ENCODE measurements at regions not wholly inside any gene's neighbourhood (a gene's known extent, or its start where the extent isn't known, plus 50 kb on each side); places are given as distances from the start of the nearest gene placed in this dataset.

GRCh38 chr4:135186002-135186401, 984.4 kb upstream of the PABPC4L start:
- Histone ChIP-seq H3K36me3 (ENCODE audit: control insufficient read depth, insufficient read depth, low read length) (no peaks in the 10 kb centered on the region), H3K4me3 (ENCODE audit: low read depth, low read length) (no peak overlapping the region), H3K27me3 (ENCODE audit: control insufficient read depth, insufficient read depth, low read length) (no peaks in the 10 kb centered on the region)
- no peak for TF ChIP-seq CTCF (IDR thresholded peaks at IDR 0.05; ENCODE audit: insufficient read depth, low read length, poor library complexity, severe bottlenecking)
- DNase-seq (ENCODE audit: low read depth), result no peak

- TF ChIP-seq CTCF (IDR thresholded peaks at IDR 0.05; ENCODE audit: insufficient read depth, low read length, poor library complexity, severe bottlenecking), result no peak
- Histone ChIP-seq H3K4me3 (ENCODE audit: low read depth, low read length) (no peak overlapping the region), H3K36me3 (ENCODE audit: control insufficient read depth, insufficient read depth, low read length) (no peaks in the 10 kb centered on the region), H3K27me3 (ENCODE audit: control insufficient read depth, insufficient read depth, low read length) (no peaks in the 10 kb centered on the region)
- no peak for DNase-seq (ENCODE audit: low read depth)
These were observed 983.7 kb upstream of the PABPC4L start for GRCh38 chr4:135185256-135185655.

GRCh38 chr4:135184715-135185114, 983.1 kb upstream of the PABPC4L start:
- no peaks in the 10 kb centered on the region for H3K36me3 ChIP-seq (ENCODE audit: control insufficient read depth, insufficient read depth, low read length)
- TF ChIP-seq CTCF (IDR thresholded peaks at IDR 0.05; ENCODE audit: insufficient read depth, low read length, poor library complexity, severe bottlenecking), result no peak
- no peak overlapping the region for H3K4me3 ChIP-seq (ENCODE audit: low read depth, low read length)
- H3K27me3 ChIP-seq (ENCODE audit: control insufficient read depth, insufficient read depth, low read length), result no peaks in the 10 kb centered on the region
- DNase-seq (ENCODE audit: low read depth), result no peak

DNA sequence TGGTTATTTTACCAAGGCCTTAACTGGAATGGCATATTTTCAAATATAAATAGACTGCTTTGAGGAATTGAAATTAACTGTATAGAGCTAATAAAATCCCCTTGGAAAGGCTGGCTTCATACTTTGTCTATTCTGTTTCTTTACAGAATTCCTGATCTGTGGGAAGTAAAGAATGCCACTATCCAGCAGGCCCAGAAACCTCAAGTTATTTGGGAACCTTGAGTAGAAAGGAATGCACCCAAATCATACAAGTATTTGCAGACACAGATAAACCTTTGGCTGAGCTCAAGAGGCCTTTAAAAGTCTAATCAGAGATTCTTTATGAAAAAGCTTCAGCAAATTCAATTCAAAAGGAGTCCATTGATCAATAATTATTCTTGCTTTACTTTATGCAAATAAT, 975.7 kb upstream of the PABPC4L start:
- DNase-seq (ENCODE audit: low read depth), result no peak
- no peaks in the 10 kb centered on the region for H3K36me3 ChIP-seq (ENCODE audit: control insufficient read depth, insufficient read depth, low read length)

GRCh38 chr4:135166661-135167060, 965.1 kb upstream of the PABPC4L start:
- Histone ChIP-seq H3K36me3 (ENCODE audit: control insufficient read depth, insufficient read depth, low read length) (no peaks in the 10 kb centered on the region), H3K4me3 (ENCODE audit: low read depth, low read length) (no peak overlapping the region), H3K27me3 (ENCODE audit: control insufficient read depth, insufficient read depth, low read length) (no peaks in the 10 kb centered on the region)
- TF ChIP-seq CTCF (IDR thresholded peaks at IDR 0.05; ENCODE audit: insufficient read depth, low read length, poor library complexity, severe bottlenecking), result no peak
- no peak for DNase-seq (ENCODE audit: low read depth)

More for the DNA sequence above, 975.7 kb upstream of the PABPC4L start:
- Histone ChIP-seq H3K4me3 (ENCODE audit: low read depth, low read length) (no peak overlapping the region), H3K27me3 (ENCODE audit: control insufficient read depth, insufficient read depth, low read length) (no peaks in the 10 kb centered on the region)
- no peak for TF ChIP-seq CTCF (IDR thresholded peaks at IDR 0.05; ENCODE audit: insufficient read depth, low read length, poor library complexity, severe bottlenecking)

GRCh38 chr4:135164601-135165000, 963.0 kb upstream of the PABPC4L start:
- H3K27me3 ChIP-seq (ENCODE audit: control insufficient read depth, insufficient read depth, low read length), result no peaks in the 10 kb centered on the region
- H3K36me3 ChIP-seq (ENCODE audit: control insufficient read depth, insufficient read depth, low read length), result no peaks in the 10 kb centered on the region
- H3K4me3 ChIP-seq (ENCODE audit: low read depth, low read length), result no peak overlapping the region
- no peak for TF ChIP-seq CTCF (IDR thresholded peaks at IDR 0.05; ENCODE audit: insufficient read depth, low read length, poor library complexity, severe bottlenecking)
- no peak for DNase-seq (ENCODE audit: low read depth)

Data from kidney epithelial cell (primary cell).